Activated T-cell treated with anti-CD3 and anti-CD28 coated beads, Interleukin-2, amount 50 U/mL, for 24 hours (primary cell): ENCODE measurements at regions not wholly inside any gene's neighbourhood (a gene's known extent, or its start where the extent isn't known, plus 50 kb on each side); places are given as distances from the start of the nearest gene placed in this dataset.

ENCODE experiments used
- DNase-seq: peaks from one replicate; pipeline ENCODE4 v3.0.0-alpha.2; 2020
- H3K27ac Mint-ChIP-seq: 2 replicates; pipeline ENCODE4 v1.8.0; 2020; ENCODE audit warnings: mild to moderate bottlenecking, mixed read lengths
- H3K27me3 Mint-ChIP-seq: 2 replicates; pipeline ENCODE4 v1.8.0; 2020; ENCODE audit warnings: mixed read lengths
- H3K36me3 Mint-ChIP-seq: 2 replicates; pipeline ENCODE4 v1.8.0; 2020; ENCODE audit warnings: low read depth, mixed read lengths
- H3K4me1 Mint-ChIP-seq: 2 replicates; pipeline ENCODE4 v1.8.0; 2020; ENCODE audit warnings: low read depth, mixed read lengths
- H3K4me3 Mint-ChIP-seq: 2 replicates; pipeline ENCODE4 v1.8.0; 2020; ENCODE audit warnings: mild to moderate bottlenecking, moderate library complexity, mixed read lengths
- H3K9me3 Mint-ChIP-seq: 2 replicates; pipeline ENCODE4 v1.8.0; 2020; ENCODE audit warnings: mixed read lengths

- H3K27me3 Mint-ChIP-seq: no peaks in the 10 kb centered on the region
- H3K36me3 Mint-ChIP-seq: no peaks in the 10 kb centered on the region
- DNase-seq: no peak
- peaks cover 2% of the 10 kb centered on the region for H3K9me3 Mint-ChIP-seq
- H3K4me1 Mint-ChIP-seq: no peaks in the 10 kb centered on the region
- H3K27ac Mint-ChIP-seq: no peak overlapping the region
- no peak overlapping the region for H3K4me3 Mint-ChIP-seq
Observed at GRCh38 chr1:208515129-208515528, 270.9 kb upstream of the PLXNA2 start.

- Mint-ChIP-seq H3K4me3 (no peak overlapping the region), H3K27me3 (no peaks in the 10 kb centered on the region), H3K36me3 (no peaks in the 10 kb centered on the region), H3K27ac (no peak overlapping the region), H3K9me3 (peaks cover 2% of the 10 kb centered on the region), H3K4me1 (no peaks in the 10 kb centered on the region)
- no peak for DNase-seq
Observed at GRCh38 chr1:208516780-208517179, 272.6 kb upstream of the PLXNA2 start.

GRCh38 chr1:208520438-208521099 lies 276.4 kb upstream of the PLXNA2 start:
- peaks cover 2% of the 10 kb centered on the region for H3K9me3 Mint-ChIP-seq
- no peaks in the 10 kb centered on the region for H3K4me1 Mint-ChIP-seq
- no peak for DNase-seq
- no peak overlapping the region for H3K4me3 Mint-ChIP-seq
- peaks cover 3% of the 10 kb centered on the region for H3K27me3 Mint-ChIP-seq
- no peak overlapping the region for H3K27ac Mint-ChIP-seq
- no peaks in the 10 kb centered on the region for H3K36me3 Mint-ChIP-seq

GRCh38 chr1:208521534-208521933 lies 277.4 kb upstream of the PLXNA2 start:
- H3K4me3 Mint-ChIP-seq: no peak overlapping the region
- H3K9me3 Mint-ChIP-seq: peaks cover 2% of the 10 kb centered on the region
- no peak overlapping the region for H3K27ac Mint-ChIP-seq
- peaks cover 3% of the 10 kb centered on the region for H3K27me3 Mint-ChIP-seq
- H3K36me3 Mint-ChIP-seq: no peaks in the 10 kb centered on the region
- H3K4me1 Mint-ChIP-seq: no peaks in the 10 kb centered on the region
- no peak for DNase-seq

- no peaks in the 10 kb centered on the region for H3K36me3 Mint-ChIP-seq
- no peaks in the 10 kb centered on the region for H3K9me3 Mint-ChIP-seq
- H3K27ac Mint-ChIP-seq: no peak overlapping the region
- H3K4me1 Mint-ChIP-seq: no peaks in the 10 kb centered on the region
- no peak for DNase-seq
- no peak overlapping the region for H3K4me3 Mint-ChIP-seq
- H3K27me3 Mint-ChIP-seq: peaks cover 3% of the 10 kb centered on the region
Observed at GRCh38 chr1:208523007-208523406, 278.8 kb upstream of the PLXNA2 start.

GRCh38 chr1:208524376-208524775 lies 280.2 kb upstream of the PLXNA2 start:
- H3K4me3 Mint-ChIP-seq: no peak overlapping the region
- H3K27me3 Mint-ChIP-seq: peaks cover 3% of the 10 kb centered on the region
- no peak overlapping the region for H3K27ac Mint-ChIP-seq
- H3K4me1 Mint-ChIP-seq: no peaks in the 10 kb centered on the region
- no peak for DNase-seq
- no peaks in the 10 kb centered on the region for H3K36me3 Mint-ChIP-seq
- no peaks in the 10 kb centered on the region for H3K9me3 Mint-ChIP-seq

- peaks cover 4% of the 10 kb centered on the region for H3K27me3 Mint-ChIP-seq
- H3K4me1 Mint-ChIP-seq: no peaks in the 10 kb centered on the region
- no peak overlapping the region for H3K27ac Mint-ChIP-seq
- H3K4me3 Mint-ChIP-seq: no peak overlapping the region
- no peaks in the 10 kb centered on the region for H3K9me3 Mint-ChIP-seq
- DNase-seq: no peak
- H3K36me3 Mint-ChIP-seq: no peaks in the 10 kb centered on the region
Observed at GRCh38 chr1:208524925-208525324, 280.7 kb upstream of the PLXNA2 start.

- H3K9me3 Mint-ChIP-seq: no peaks in the 10 kb centered on the region
Observed at GRCh38 chr1:208525417-208525816, 281.2 kb upstream of the PLXNA2 start.

GRCh38 chr1:208526613-208527125 lies 282.5 kb upstream of the PLXNA2 start:
- Mint-ChIP-seq H3K9me3 (no peaks in the 10 kb centered on the region), H3K27ac (no peak overlapping the region), H3K4me1 (no peaks in the 10 kb centered on the region), H3K4me3 (no peak overlapping the region), H3K27me3 (peaks cover 6% of the 10 kb centered on the region), H3K36me3 (no peaks in the 10 kb centered on the region)
- no peak for DNase-seq

More at GRCh38 chr1:208525417-208525816, 281.2 kb upstream of the PLXNA2 start:
- DNase-seq: no peak
- no peaks in the 10 kb centered on the region for H3K4me1 Mint-ChIP-seq
- H3K4me3 Mint-ChIP-seq: no peak overlapping the region
- no peak overlapping the region for H3K27ac Mint-ChIP-seq
- H3K36me3 Mint-ChIP-seq: no peaks in the 10 kb centered on the region
- peaks cover 6% of the 10 kb centered on the region for H3K27me3 Mint-ChIP-seq

- H3K27me3 Mint-ChIP-seq: peaks cover 6% of the 10 kb centered on the region
- no peaks in the 10 kb centered on the region for H3K36me3 Mint-ChIP-seq
- DNase-seq: no peak
- H3K4me3 Mint-ChIP-seq: no peak overlapping the region
- H3K27ac Mint-ChIP-seq: no peak overlapping the region
- H3K9me3 Mint-ChIP-seq: no peaks in the 10 kb centered on the region
- no peaks in the 10 kb centered on the region for H3K4me1 Mint-ChIP-seq
Observed at GRCh38 chr1:208527156-208527555, 283.0 kb upstream of the PLXNA2 start.

GRCh38 chr1:208528578-208529240 lies 284.5 kb upstream of the PLXNA2 start:
- Mint-ChIP-seq H3K27me3 (peaks cover 5% of the 10 kb centered on the region), H3K4me3 (no peak overlapping the region), H3K36me3 (no peaks in the 10 kb centered on the region), H3K27ac (no peak overlapping the region), H3K4me1 (no peaks in the 10 kb centered on the region), H3K9me3 (no peaks in the 10 kb centered on the region)
- DNase-seq: no peak

GRCh38 chr1:208531003-208531750 lies 287.0 kb upstream of the PLXNA2 start:
- no peaks in the 10 kb centered on the region for H3K4me1 Mint-ChIP-seq
- H3K9me3 Mint-ChIP-seq: no peaks in the 10 kb centered on the region
- no peak for DNase-seq
- H3K27me3 Mint-ChIP-seq: peaks cover 3% of the 10 kb centered on the region
- H3K36me3 Mint-ChIP-seq: no peaks in the 10 kb centered on the region
- H3K27ac Mint-ChIP-seq: no peak overlapping the region
- H3K4me3 Mint-ChIP-seq: no peak overlapping the region

- no peak overlapping the region for H3K4me3 Mint-ChIP-seq
- H3K9me3 Mint-ChIP-seq: no peaks in the 10 kb centered on the region
- peaks cover 3% of the 10 kb centered on the region for H3K27me3 Mint-ChIP-seq
- no peak for DNase-seq
- H3K4me1 Mint-ChIP-seq: no peaks in the 10 kb centered on the region
- H3K27ac Mint-ChIP-seq: no peak overlapping the region
- H3K36me3 Mint-ChIP-seq: no peaks in the 10 kb centered on the region
Observed at GRCh38 chr1:208533746-208534598, 289.8 kb upstream of the PLXNA2 start.

GRCh38 chr1:208534599-208534897 lies 290.4 kb upstream of the PLXNA2 start:
- no peak overlapping the region for H3K27ac Mint-ChIP-seq
- no peak for DNase-seq
- no peaks in the 10 kb centered on the region for H3K36me3 Mint-ChIP-seq
- H3K9me3 Mint-ChIP-seq: no peaks in the 10 kb centered on the region
- peaks cover 3% of the 10 kb centered on the region for H3K27me3 Mint-ChIP-seq
- no peak overlapping the region for H3K4me3 Mint-ChIP-seq
- no peaks in the 10 kb centered on the region for H3K4me1 Mint-ChIP-seq
